ENCODE measurements at regions not wholly inside any gene's neighbourhood (a gene's known extent, or its start where the extent isn't known, plus 50 kb on each side); places are given as distances from the start of the nearest gene placed in this dataset.

- TF ChIP-seq GATA3 (IDR thresholded peaks at IDR 0.05; ENCODE audit: low read depth, low read length) (no peak), GATA2 (IDR thresholded peaks at IDR 0.05; ENCODE audit: low read depth, low read length) (peak; percentile 25; the same call in 1 of the 2 replicates)
Measured at GRCh38 chr6:6704103-6705060, 115.9 kb downstream of the LY86 start.

- TF ChIP-seq GATA3 (IDR thresholded peaks at IDR 0.05; ENCODE audit: low read depth, low read length) (no peak), GATA2 (IDR thresholded peaks at IDR 0.05; ENCODE audit: low read depth, low read length) (no peak)
Measured at GRCh38 chr6:6705061-6705425, 116.5 kb downstream of the LY86 start.

- TF ChIP-seq GATA3 (IDR thresholded peaks at IDR 0.05; ENCODE audit: low read depth, low read length) (no peak), GATA2 (IDR thresholded peaks at IDR 0.05; ENCODE audit: low read depth, low read length) (no peak)
Measured at GRCh38 chr6:6705915-6706675, 117.6 kb downstream of the LY86 start.

DNA sequence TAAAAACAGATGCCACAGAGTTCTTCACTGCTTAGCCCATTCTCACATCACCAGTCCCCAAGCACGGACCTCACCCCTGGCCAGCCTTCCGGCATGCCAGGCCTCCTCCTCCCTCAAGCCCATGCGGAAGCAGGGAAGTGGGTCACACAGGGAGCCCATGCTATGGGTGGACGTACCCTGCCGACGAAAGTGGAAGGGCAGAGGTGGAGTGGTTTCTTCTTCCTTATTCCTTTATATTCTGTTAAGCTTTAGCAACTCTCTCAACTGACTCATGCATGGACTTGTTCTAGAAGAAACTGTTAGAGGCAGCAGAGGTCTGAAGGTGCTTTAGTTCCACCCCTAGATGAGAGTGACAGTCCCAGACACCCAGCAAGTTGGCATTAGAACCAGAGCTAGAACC, 118.6 kb downstream of the LY86 start:
- TF ChIP-seq GATA3 (IDR thresholded peaks at IDR 0.05; ENCODE audit: low read depth, low read length) (no peak), GATA2 (IDR thresholded peaks at IDR 0.05; ENCODE audit: low read depth, low read length) (no peak)

- TF ChIP-seq GATA2 (IDR thresholded peaks at IDR 0.05; ENCODE audit: low read depth, low read length) (no peak), GATA3 (IDR thresholded peaks at IDR 0.05; ENCODE audit: low read depth, low read length) (no peak)
Measured at GRCh38 chr6:6709106-6709505, 120.6 kb downstream of the LY86 start.

DNA sequence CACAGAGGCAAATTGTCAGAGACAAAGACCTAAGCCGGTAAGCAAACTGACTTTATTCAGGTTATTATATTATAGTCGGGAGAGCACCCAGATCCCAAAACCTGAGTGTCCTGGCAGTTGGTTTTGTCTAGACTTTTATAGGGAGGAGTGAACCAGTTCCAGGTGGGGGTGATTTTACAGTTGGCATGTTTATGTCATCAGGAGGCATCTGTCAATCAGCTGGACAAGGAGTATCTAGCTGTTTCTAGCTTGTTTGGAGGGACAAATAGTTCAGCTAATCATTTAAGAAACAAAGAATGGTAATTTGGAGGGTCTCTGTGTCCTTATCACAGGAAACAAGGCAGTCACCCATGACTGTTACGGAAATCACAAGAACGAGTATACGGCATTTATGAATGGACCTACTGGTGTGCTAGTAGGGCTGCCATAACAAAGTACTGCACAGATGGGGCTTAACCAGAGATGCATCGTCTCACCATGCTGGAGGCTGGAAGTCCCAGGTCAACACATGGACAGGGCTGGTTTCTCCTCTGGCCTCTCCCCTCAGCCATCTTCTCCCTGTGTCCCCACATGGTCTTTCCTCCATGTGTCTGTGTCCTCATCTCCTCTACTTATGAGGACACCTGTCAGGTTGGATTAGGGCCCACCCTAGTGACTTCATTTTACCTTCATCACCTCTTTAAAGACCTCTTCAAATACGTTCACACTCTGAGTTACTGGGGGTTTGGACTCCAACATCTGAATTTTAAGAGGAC, 122.7 kb downstream of the LY86 start:
- TF ChIP-seq GATA3 (IDR thresholded peaks at IDR 0.05; ENCODE audit: low read depth, low read length) (no peak), GATA2 (IDR thresholded peaks at IDR 0.05; ENCODE audit: low read depth, low read length) (no peak)

DNA sequence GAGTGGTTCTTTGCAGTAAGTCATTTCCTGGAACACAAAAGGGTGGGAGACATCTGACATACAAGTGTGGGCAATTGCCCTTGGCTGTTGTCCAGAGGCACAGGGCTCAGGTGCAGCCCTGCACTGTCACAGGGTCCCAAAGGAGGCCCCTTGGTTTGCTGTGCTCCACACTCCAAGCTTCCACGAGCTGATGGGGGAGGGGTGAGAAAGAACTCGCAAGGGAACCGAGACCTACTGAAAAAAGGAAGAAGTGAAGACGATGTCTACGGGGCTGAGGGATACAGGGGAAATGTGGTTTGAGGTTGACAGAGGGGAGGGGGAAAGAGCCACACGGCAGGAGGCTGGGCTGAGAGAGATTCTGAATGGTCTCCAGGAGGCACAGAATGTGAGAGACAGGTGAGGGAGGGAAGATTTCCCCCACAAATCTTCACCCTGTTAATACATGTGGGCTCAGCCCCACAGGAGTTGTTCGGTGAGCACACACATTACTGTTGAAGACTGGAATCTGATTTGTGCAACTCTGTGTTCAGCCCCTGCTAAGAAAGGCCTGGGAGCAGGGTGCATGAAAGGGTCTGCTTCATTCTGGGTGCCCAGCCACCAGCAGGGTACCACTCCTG, 123.4 kb downstream of the LY86 start:
- TF ChIP-seq GATA3 (IDR thresholded peaks at IDR 0.05; ENCODE audit: low read depth, low read length) (no peak), GATA2 (IDR thresholded peaks at IDR 0.05; ENCODE audit: low read depth, low read length) (no peak)

DNA sequence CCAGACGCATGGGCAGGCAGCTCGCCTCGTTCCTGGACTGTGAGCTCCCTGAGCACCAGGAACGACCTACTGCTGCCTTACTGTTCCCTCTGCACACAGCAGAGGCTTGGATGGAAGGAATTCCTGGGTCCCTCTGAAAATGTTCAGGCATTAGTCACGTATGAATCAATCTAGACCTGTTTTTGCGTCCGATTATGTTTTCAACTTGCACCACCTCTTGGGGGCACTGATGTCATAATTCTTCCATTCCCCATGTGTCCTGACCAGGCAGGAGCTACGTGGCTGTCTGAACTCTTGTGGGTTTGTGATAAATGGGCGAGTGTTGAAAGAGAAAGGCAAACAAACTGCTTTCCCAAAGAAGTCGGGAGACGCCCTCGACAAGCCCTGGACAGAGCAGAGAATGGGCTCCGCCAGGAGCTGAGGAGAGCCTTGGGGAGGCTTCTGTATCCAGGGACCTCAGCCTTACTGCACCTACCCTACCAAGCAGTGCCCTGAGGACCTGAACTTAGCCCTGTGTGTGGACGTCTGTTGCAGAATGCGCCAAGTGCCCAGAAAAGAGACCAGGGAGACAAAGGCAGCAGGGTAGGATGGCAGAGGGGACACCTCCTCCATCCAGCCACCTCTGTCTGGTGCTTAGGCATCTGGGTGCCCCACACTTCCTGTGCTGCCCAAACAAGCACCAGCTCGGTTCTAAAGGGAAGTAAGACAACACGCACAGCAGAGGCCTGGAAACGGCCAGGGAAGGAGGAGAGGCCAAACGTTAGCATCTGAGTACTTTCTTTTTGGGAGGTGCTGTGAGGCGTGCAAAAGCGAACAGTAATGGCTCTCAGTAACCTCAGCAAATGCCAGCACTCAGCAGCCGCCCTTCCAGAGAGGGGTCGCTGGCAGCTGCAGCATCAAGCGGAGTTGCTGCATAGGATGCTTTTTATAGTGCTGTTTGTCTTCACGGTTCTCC, 124.2 kb downstream of the LY86 start:
- TF ChIP-seq GATA3 (IDR thresholded peaks at IDR 0.05; ENCODE audit: low read depth, low read length) (no peak), GATA2 (IDR thresholded peaks at IDR 0.05; ENCODE audit: low read depth, low read length) (no peak)

- TF ChIP-seq GATA3 (IDR thresholded peaks at IDR 0.05; ENCODE audit: low read depth, low read length), result no peak
- no peak for TF ChIP-seq GATA2 (IDR thresholded peaks at IDR 0.05; ENCODE audit: low read depth, low read length)
Measured at GRCh38 chr6:6713657-6714056, 125.1 kb downstream of the LY86 start.

DNA sequence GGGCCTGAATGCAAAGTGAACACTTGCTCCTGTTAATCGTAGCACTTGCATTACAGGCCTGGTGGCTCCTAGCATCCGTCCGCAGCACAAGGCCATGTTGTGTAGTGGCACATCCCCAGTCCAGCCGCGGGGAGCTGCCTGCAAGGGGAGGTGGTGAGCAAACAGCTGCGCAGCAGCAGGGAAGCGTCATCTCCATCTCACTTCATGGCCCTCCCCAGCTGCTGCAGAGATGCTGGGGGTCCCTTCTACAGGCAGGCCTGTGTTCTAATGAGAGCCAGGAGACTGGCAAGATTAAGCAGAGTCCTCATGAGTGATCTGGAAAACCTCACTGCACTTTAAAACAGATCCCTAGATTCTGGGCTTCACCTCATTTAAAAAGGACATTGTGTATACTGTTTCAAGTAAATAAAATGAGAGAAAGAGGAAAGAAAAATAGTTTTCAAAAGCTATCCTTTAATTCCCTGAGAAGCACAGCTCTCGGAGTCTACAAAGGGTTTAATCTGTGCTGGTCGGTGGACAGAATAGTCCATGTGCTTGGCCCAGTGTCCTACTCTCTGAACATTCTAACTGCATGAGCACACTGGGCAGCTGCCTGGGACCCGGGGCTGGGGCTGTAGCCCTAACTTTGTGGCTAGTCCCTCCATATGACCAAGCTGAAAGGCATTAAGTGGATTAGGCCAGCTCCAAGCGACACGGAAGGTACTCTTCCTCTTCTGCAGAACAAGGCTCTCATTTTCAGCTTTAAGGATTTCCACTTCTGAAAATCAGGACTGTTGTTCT, 125.8 kb downstream of the LY86 start:
- TF ChIP-seq GATA2 (IDR thresholded peaks at IDR 0.05; ENCODE audit: low read depth, low read length) (no peak), GATA3 (IDR thresholded peaks at IDR 0.05; ENCODE audit: low read depth, low read length) (no peak)

DNA sequence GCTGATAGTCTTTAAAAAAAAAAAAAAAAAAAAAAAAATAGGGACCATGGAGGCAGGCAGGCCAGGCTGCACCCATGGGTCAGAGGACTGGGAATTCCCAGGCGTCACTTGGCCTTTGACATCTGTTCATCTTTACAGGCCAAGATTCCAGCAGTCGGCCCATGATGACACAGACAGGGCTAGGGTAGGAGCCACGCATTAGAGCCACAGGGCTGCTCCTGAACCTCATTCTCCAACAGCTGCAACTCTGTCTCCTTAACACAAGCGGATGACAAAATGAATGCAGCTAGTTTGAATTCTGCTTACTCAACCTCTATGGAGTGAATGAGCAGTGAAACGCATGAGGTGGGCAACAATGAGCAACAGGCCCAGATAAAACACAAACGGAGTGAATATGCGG, 126.4 kb downstream of the LY86 start:
- no peak for TF ChIP-seq GATA3 (IDR thresholded peaks at IDR 0.05; ENCODE audit: low read depth, low read length)
- TF ChIP-seq GATA2 (IDR thresholded peaks at IDR 0.05; ENCODE audit: low read depth, low read length), result no peak

DNA sequence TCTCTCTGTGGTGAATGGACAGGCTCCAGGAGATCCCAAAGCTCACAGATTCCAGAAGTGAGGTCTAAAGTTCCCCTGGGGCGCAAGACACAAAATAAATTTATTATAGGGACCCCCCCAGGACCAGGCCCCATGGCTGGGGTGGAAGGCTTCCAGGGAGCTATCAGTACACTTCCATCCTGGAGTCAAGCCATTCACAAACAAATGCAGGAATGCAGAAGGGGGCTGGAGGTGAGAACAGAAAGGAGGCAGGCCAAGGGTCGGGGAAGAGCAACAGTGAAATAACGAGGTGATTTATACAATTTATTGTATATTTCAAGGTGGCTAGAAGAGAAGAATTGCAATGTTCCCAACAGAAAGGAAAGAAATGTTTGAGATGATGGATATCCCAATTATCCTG, 126.9 kb downstream of the LY86 start:
- TF ChIP-seq GATA3 (IDR thresholded peaks at IDR 0.05; ENCODE audit: low read depth, low read length) (no peak), GATA2 (IDR thresholded peaks at IDR 0.05; ENCODE audit: low read depth, low read length) (no peak)

All from SH-SY5Y (cell line).